ENCODE measurements at regions not wholly inside any gene's neighbourhood (a gene's known extent, or its start where the extent isn't known, plus 50 kb on each side); places are given as distances from the start of the nearest gene placed in this dataset.
"Not testable (repeated sequence)": the region's sequence is repeated elsewhere in the genome, so short reads cannot be mapped to it uniquely, and the experiment has no call there.

GRCh38 chr9:31013371-31013770 is 1371.1 kb upstream of the ACO1 start:
- intact Hi-C loops (cut with micrococcal nuclease): no loop called here

- intact Hi-C loops (cut with micrococcal nuclease): no loop called here
Observed at GRCh38 chr9:31023847-31024246, 1360.6 kb upstream of the ACO1 start.

- intact Hi-C loops (cut with micrococcal nuclease): no loop called here
Observed at GRCh38 chr9:31027678-31028077, 1356.8 kb upstream of the ACO1 start.

- intact Hi-C loops (cut with micrococcal nuclease): no loop called here
Observed at GRCh38 chr9:31028137-31028536, 1356.3 kb upstream of the ACO1 start.

GRCh38 chr9:31030741-31031202 is 1353.7 kb upstream of the ACO1 start:
- intact Hi-C loops (cut with micrococcal nuclease): no loop called here

GRCh38 chr9:31032206-31032605 is 1352.2 kb upstream of the ACO1 start:
- intact Hi-C loops (cut with micrococcal nuclease): no loop called here

- intact Hi-C loops (cut with micrococcal nuclease): no loop called here
Observed at GRCh38 chr9:31034311-31034710, 1350.1 kb upstream of the ACO1 start.

- intact Hi-C loops (cut with micrococcal nuclease): no loop called here
Observed at GRCh38 chr9:31040564-31040963, 1343.9 kb upstream of the ACO1 start.

GRCh38 chr9:31045810-31046209 is 1338.6 kb upstream of the ACO1 start:
- intact Hi-C loops (cut with micrococcal nuclease): no loop called here

- intact Hi-C loops (cut with micrococcal nuclease): not testable (repeated sequence)
Observed at GRCh38 chr9:31061592-31061991, 1322.9 kb upstream of the ACO1 start.

- intact Hi-C loops (cut with micrococcal nuclease): no loop called here
Observed at GRCh38 chr9:31065691-31066090, 1318.8 kb upstream of the ACO1 start.

GRCh38 chr9:31067418-31067817 is 1317.0 kb upstream of the ACO1 start:
- intact Hi-C loops (cut with micrococcal nuclease): no loop called here

- intact Hi-C loops (cut with micrococcal nuclease): no loop called here
Observed at GRCh38 chr9:31071606-31072286, 1312.7 kb upstream of the ACO1 start.

GRCh38 chr9:31078175-31078574 is 1306.3 kb upstream of the ACO1 start:
- intact Hi-C loops (cut with micrococcal nuclease): no loop called here

- intact Hi-C loops (cut with micrococcal nuclease): no loop called here
Observed at GRCh38 chr9:31084350-31084749, 1300.1 kb upstream of the ACO1 start.

- intact Hi-C loops (cut with micrococcal nuclease): no loop called here
Observed at GRCh38 chr9:31089549-31090221, 1294.8 kb upstream of the ACO1 start.

GRCh38 chr9:31100311-31100710 is 1284.1 kb upstream of the ACO1 start:
- intact Hi-C loops (cut with micrococcal nuclease): loop anchor here (5.0 kb wide), 1 partner anchor 52 kb away; no protein-coding TSS in a partner anchor

- intact Hi-C loops (cut with micrococcal nuclease): loop anchor here (5.0 kb wide), 1 partner anchor 48 kb away; no protein-coding TSS in a partner anchor
Observed at GRCh38 chr9:31103836-31104235, 1280.6 kb upstream of the ACO1 start.

GRCh38 chr9:31104249-31104648 is 1280.2 kb upstream of the ACO1 start:
- intact Hi-C loops (cut with micrococcal nuclease): loop anchor here (5.0 kb wide), 1 partner anchor 48 kb away; no protein-coding TSS in a partner anchor

- intact Hi-C loops (cut with micrococcal nuclease): no loop called here
Observed at GRCh38 chr9:31112491-31112890, 1272.0 kb upstream of the ACO1 start.

- intact Hi-C loops (cut with micrococcal nuclease): no loop called here
Observed at GRCh38 chr9:31114346-31114745, 1270.1 kb upstream of the ACO1 start.

GRCh38 chr9:31119890-31120454 is 1264.5 kb upstream of the ACO1 start:
- intact Hi-C loops (cut with micrococcal nuclease): loop anchor here (1.0 to 2.0 kb wide), 4 partner anchors 183 to 1231 kb away; no protein-coding TSS in a partner anchor
